Stimulated activated CD4-positive, alpha-beta T cell treated with anti-CD3 and anti-CD28 coated beads, Interleukin-12 subunit alpha, Interleukin-12 subunit beta, amount 100 ng/mL, for 24 hours (primary cell): ENCODE measurements at regions not wholly inside any gene's neighbourhood (a gene's known extent, or its start where the extent isn't known, plus 50 kb on each side); places are given as distances from the start of the nearest gene placed in this dataset.

Experiments used
- DNase-seq, 2 experiments: peaks; one replicate each; pipeline ENCODE4 v3.0.0-alpha.2; 2020; ENCODE audit warnings: low read depth in 2 of 2

- DNase-seq, result no peak
Observed at GRCh38 chr20:60242836-60243505, 284.7 kb downstream of the CDH26 start.

- DNase-seq, result no peak
Observed at GRCh38 chr20:60244373-60245146, 286.3 kb downstream of the CDH26 start.

- no peak for DNase-seq
Observed at GRCh38 chr20:60246751-60247150, 288.5 kb downstream of the CDH26 start.

GRCh38 chr20:60249436-60249835 lies 291.2 kb downstream of the CDH26 start:
- DNase-seq, result no peak

GRCh38 chr20:60250251-60250650 lies 292.0 kb downstream of the CDH26 start:
- DNase-seq, result no peak

- no peak for DNase-seq
Observed at GRCh38 chr20:60252866-60253265, 294.6 kb downstream of the CDH26 start.

- DNase-seq, result no peak
Observed at GRCh38 chr20:60253471-60253870, 295.2 kb downstream of the CDH26 start.

- no peak for DNase-seq
Observed at GRCh38 chr20:60254901-60255411, 296.7 kb downstream of the CDH26 start.

GRCh38 chr20:60255415-60255814 lies 297.2 kb downstream of the CDH26 start:
- DNase-seq, result no peak

- no peak for DNase-seq
Observed at GRCh38 chr20:60255866-60256265, 297.6 kb downstream of the CDH26 start.

GRCh38 chr20:60256811-60257210 lies 298.6 kb downstream of the CDH26 start:
- no peak for DNase-seq

- DNase-seq, result no peak
Observed at GRCh38 chr20:60257671-60258070, 299.4 kb downstream of the CDH26 start.

- no peak for DNase-seq
Observed at GRCh38 chr20:60258255-60258863, 300.1 kb downstream of the CDH26 start.

GRCh38 chr20:60261333-60261732 lies 303.1 kb downstream of the CDH26 start:
- no peak for DNase-seq

GRCh38 chr20:60262967-60263603 lies 304.9 kb downstream of the CDH26 start:
- DNase-seq, result peak; percentile 6 to 44

- DNase-seq, result no peak
Observed at GRCh38 chr20:60263725-60264709, 305.8 kb downstream of the CDH26 start.

GRCh38 chr20:60266177-60266823 lies 308.1 kb downstream of the CDH26 start:
- DNase-seq, result no peak

- DNase-seq, result no peak
Observed at GRCh38 chr20:60268491-60268890, 310.3 kb downstream of the CDH26 start.

GRCh38 chr20:60269573-60270162 lies 311.4 kb downstream of the CDH26 start:
- DNase-seq, result no peak

GRCh38 chr20:60270341-60270740 lies 312.1 kb downstream of the CDH26 start:
- DNase-seq, result no peak
